GM10248 (cell line): ENCODE measurements at regions not wholly inside any gene's neighbourhood (a gene's known extent, or its start where the extent isn't known, plus 50 kb on each side); places are given as distances from the start of the nearest gene placed in this dataset.

Experiments
- CTCF ChIA-PET: fragments of 300-600 bp; sonication (Branson Sonifier 250); formaldehyde crosslinking; extraction: SDS; loops from one replicate; lab custom pipeline; 2021; ENCODE audit warnings: antibody characterized with exemption; lab: Yijun Ruan, JAX
- POLR2A ChIA-PET: fragments of 350-650 bp; sonication (Branson Sonifier 250); formaldehyde crosslinking; extraction: SDS; loops from one replicate; lab custom pipeline; 2020; ENCODE audit warnings: antibody characterized with exemption; lab: Yijun Ruan, JAX
- DNase-seq: peaks from one replicate; pipeline ENCODE4 v3.0.0; 2012; ENCODE audit errors: extremely low spot score
- TF ChIP-seq, protein P1 (sequence below): IDR thresholded peaks from 2 replicates; pipeline ENCODE4 v1.5.1; 2012; ENCODE audit warnings: mild to moderate bottlenecking, low read depth; ENCODE audit errors: extremely low read depth, missing control alignments, control extremely low read depth

DNA sequence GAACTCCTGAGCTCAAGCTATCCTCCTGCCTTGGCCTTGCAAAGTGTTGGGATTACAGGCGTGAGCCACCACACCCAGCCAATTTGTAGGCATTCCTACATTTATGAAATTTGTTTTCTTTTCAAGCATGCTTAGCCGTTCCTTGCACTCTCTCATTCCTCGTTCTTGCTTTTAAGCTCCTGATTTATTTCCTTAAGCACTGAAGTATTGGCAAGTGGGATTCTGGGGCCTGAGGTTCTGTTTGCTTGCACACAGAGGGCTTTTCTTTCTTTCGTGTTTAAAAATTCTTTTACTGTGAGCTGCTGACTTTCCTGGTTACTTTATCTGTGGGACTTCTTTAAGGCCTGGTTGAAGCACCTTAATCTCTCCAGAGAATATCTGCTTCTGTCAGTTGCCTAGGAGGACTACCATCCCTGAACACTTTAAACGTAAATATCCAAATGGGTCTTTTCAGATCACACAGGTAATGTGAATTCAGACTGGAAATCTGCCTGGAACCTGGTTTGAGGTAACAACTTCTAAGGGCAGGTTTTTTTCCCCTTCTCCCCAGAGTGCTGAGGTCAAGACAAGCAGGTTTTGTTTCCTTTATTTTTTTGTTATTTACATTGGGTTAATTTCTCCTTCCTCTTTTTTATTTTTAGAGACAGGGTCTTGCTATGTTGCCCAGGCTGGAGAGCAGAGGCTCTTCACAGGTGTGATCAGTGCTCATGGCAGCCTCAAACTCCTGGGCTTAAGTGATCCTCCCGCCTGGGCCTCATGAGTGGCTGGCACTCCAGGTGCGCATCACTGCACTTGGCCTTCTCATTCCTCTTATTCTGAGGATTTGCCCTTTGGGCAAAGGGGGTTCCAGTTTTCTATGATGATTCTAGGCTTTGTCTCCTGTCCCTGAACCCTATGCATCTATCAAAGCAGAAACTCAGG, 102.9 kb downstream of the PFKFB3 start:
- POLR2A ChIA-PET: no interaction called here
- TF ChIP-seq, protein P1, sequence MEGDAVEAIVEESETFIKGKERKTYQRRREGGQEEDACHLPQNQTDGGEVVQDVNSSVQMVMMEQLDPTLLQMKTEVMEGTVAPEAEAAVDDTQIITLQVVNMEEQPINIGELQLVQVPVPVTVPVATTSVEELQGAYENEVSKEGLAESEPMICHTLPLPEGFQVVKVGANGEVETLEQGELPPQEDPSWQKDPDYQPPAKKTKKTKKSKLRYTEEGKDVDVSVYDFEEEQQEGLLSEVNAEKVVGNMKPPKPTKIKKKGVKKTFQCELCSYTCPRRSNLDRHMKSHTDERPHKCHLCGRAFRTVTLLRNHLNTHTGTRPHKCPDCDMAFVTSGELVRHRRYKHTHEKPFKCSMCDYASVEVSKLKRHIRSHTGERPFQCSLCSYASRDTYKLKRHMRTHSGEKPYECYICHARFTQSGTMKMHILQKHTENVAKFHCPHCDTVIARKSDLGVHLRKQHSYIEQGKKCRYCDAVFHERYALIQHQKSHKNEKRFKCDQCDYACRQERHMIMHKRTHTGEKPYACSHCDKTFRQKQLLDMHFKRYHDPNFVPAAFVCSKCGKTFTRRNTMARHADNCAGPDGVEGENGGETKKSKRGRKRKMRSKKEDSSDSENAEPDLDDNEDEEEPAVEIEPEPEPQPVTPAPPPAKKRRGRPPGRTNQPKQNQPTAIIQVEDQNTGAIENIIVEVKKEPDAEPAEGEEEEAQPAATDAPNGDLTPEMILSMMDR: peak; percentile 1
- CTCF ChIA-PET: interaction anchor here (1.0 kb wide), 1 partner anchor 101 kb away, joined by 4 read pairs; no protein-coding TSS in a partner anchor
- no peak for DNase-seq

DNA sequence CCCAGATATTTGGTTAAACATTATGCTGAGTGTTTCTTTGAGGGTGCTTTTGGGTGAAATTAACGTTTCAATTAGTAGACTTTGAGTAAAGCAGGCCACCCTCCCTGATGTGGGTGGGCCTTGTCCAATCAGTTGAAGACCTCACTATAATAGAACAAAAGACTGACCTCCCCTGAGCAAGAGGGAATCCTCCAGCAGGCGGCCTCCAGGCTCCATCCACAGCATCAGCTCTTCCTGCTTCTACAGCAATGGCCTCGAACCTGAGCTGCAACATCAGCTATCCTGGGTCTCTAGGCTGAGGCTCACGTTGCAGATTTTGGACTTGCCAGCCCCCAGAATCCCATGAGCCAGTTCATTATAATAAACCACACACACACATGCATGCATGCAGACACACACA, 104.2 kb downstream of the PFKFB3 start:
- TF ChIP-seq, protein P1: no peak
- DNase-seq: no peak
- CTCF ChIA-PET: no interaction called here
- POLR2A ChIA-PET: no interaction called here

DNA sequence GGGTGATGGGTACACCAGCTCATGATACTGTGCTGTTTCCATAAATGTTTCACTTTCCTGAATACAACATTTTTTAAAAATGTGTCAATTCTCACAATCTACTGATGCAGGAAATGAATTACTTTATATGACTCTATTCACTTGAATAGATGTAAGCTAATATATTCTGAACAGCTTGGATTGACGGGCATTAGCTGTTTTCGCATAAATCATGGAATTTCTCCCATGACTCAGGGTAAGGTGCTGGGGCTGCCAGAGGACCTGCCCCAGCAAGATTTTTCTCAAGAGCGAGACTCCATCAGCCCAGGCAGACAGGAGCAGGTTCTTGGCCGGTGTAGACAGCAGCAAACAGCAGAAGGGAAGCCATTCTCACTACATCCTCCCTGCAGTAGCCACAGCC, 107.1 kb downstream of the PFKFB3 start:
- ChIA-PET CTCF (interaction anchor here (1.2 to 1.4 kb wide), 2 partner anchors 20 to 31 kb away, joined by 3 to 4 read pairs; no protein-coding TSS in a partner anchor), POLR2A (no interaction called here)
- TF ChIP-seq, protein P1: no peak
- DNase-seq: no peak

DNA sequence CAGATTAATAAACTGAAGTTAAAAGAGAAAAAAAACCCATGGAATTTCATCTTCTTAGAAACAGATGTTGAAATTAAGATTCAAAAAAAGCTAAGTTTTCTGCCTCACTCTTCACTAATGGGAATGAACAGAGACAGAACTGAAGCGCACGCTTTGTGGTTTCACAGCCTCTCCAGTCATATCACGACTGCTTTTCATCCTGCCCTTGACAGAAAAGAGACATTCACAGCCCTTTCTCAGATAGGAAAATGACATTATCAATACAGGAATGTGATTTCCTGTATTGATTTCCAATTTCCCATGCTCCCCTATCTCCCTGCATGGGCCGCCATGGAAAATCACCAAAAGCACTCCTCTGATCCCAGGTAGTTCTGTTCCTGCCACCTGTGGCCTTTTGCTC, 108.2 kb downstream of the PFKFB3 start:
- ChIA-PET POLR2A (no interaction called here), CTCF (interaction anchor here (3.0 kb wide), 1 partner anchor 108 kb away, joined by 10 read pairs; the partner anchor contains the start of gene PFKFB3)
- no peak for DNase-seq
- TF ChIP-seq, protein P1: no peak

DNA sequence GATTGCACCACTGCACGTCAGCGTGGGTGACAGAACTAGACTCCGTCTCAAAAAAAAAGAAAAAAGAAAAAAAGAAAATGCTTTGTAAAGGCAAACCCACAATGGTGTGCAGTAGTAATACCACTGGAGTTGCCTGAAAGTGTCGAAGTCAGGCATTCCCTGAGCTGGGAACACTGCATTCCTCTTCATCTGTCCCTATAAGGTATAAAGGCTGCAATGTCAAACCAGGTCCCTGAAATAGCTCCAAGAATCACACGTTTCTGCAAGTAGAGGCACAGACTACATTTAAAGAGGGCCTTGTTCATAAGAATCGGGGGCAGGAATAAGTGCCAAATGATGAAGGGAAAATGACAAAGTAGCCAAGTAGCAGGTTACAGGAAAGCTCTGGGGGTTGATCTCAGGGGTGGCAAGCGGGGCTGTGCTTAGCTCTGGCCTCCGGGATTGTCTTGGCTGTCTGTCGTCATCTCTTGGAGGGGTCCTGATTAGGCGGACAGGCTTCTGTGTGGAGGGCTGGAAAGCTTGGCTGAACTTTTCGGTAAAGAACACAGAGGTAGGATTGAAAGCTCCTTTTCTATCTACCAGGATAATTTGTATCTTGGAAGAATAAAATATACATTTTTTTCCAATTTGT, 109.1 kb downstream of the PFKFB3 start:
- ChIA-PET CTCF (interaction anchor here (0.9 to 3.0 kb wide), 4 partner anchors 11 to 109 kb away, joined by 3 to 10 read pairs (median 5); partner anchors contain the start of gene PFKFB3), POLR2A (no interaction called here)
- TF ChIP-seq, protein P1: no peak
- DNase-seq: no peak

DNA sequence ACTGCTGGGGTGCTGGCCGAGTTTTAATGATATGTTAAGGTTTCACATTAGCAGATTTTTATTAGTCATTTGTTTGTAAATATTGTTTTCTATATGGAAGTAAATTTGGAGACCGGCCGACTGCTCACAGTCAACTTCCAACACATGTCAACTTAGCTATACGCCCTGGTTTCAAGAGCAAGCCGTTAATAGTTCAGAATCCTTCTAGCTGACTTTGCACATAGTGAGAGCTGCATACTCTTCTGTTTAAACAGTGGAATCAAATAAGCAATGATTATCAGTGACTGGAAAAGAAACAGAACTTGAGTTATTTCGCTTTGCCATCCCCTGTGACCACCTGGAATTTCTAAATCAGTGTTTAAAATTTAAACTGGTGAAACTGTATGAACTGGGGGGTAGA, 109.9 kb downstream of the PFKFB3 start:
- POLR2A ChIA-PET: interaction anchor here (0.8 kb wide), 1 partner anchor 110 kb away, joined by 3 read pairs; the partner anchor contains the start of gene PFKFB3
- no peak for DNase-seq
- CTCF ChIA-PET: interaction anchor here (0.8 to 3.0 kb wide), 7 partner anchors 12 to 110 kb away, joined by 3 to 10 read pairs (median 3); partner anchors contain the start of gene PFKFB3
- TF ChIP-seq, protein P1: no peak
